ENCODE measurements at regions not wholly inside any gene's neighbourhood (a gene's known extent, or its start where the extent isn't known, plus 50 kb on each side); places are given as distances from the start of the nearest gene placed in this dataset.

DNA sequence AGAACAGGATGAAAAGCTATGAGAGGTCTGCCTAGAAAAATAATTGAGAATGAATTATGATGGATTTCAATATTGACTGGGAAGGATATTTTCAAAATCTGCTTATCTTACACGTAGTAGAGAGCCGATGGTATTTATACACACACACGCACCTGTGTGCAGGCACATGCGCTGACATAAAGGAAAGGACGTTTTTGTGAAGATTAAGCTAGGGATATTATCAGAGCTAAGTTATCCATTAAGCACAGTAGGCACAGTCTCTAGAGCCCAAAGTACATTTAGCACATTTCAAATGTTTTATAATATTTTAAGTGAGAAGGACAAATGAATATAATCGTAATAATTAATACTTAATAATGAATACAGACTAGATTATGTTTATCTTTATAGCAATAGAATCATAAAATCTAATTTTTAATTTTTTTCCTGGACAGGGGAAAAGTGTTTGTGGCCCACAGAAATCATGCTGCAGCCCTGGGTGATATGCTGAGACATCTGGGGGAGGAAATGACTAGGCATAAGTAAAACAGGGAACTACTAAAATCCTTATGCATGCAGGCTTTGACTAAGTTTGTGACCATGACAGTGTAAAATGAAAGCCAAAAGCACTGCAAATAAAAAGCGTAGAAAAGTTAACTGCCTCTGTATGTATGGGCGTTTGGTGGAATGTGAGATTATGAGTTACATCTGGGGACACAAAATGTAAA is 146.1 kb downstream of the KITLG start:
- H3K27me3 Mint-ChIP-seq, result no peaks in the 10 kb centered on the region
- H3K27ac Mint-ChIP-seq, result no peak overlapping the region
- peaks cover 0 to 8% (median 5%) of the 10 kb centered on the region in 3 donors for H3K9me3 Mint-ChIP-seq
- no peak overlapping the region for H3K4me3 Mint-ChIP-seq
- H3K36me3 Mint-ChIP-seq, result no peaks in the 10 kb centered on the region
- H3K4me1 Mint-ChIP-seq, result peaks cover 0 to 2% (median 0%) of the 10 kb centered on the region in 3 donors

DNA sequence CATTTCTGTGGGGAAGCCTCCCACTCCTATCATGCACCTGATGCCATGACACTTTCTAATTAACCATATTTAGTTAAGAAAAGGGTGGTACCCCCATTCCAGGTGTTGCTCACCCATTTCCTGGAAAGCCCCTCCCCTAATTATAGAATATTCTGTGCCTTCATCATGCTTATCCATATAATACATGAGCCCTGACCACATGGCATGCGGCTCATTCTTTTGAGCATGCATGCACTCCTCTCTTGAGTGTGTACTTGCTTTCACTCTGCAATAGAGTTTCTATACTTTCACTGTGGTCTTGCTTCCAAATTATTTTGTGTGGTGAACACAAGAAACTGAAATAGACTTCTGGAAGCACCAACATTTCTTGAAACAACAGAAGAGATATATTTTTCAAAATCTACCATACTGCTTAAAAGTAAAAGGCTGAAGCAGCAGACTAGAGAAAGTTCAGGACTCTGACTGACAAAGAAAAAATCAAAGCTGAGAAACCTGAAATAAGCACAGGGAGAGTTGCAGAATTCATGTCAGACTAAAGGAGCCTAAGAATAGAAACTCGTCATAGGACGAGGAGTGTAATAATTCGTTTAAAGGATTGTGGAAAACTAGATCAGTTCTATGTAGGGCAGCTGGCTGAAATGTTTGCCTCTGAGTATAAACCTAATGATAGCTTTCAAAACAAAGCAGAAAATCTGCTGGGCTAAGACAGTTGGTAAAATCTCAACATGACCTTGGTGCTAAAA is 144.8 kb downstream of the KITLG start:
- no peaks in the 10 kb centered on the region for H3K36me3 Mint-ChIP-seq
- no peak overlapping the region for H3K27ac Mint-ChIP-seq
- peaks cover 0 to 2% (median 0%) of the 10 kb centered on the region in 3 donors for H3K4me1 Mint-ChIP-seq
- no peaks in the 10 kb centered on the region for H3K27me3 Mint-ChIP-seq
- peaks cover 0 to 4% (median 4%) of the 10 kb centered on the region in 3 donors for H3K9me3 Mint-ChIP-seq
- H3K4me3 Mint-ChIP-seq, result no peak overlapping the region

DNA sequence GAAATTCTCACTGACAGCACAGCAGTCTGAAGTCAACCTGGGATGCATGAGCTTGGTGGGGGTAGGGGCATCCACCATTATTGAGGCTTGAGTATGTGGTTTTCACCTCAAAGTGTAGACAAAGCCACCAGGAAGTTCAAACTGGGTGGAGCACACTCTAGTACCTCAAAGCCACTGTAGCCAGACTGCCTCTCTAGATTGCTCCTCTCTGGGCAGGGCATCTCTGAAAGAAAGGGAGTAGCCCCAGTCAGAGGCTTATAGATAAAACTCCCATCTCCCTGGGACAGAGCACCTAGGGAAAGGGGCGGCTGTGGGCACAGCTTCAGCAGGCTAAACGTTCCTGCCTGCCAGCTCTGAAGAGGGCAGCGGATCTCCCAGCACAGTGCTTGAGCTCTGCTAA is 143.0 kb downstream of the KITLG start:
- Mint-ChIP-seq H3K4me3 (no peak overlapping the region), H3K9me3 (peaks cover 0 to 4% (median 4%) of the 10 kb centered on the region in 3 donors), H3K36me3 (no peaks in the 10 kb centered on the region), H3K27ac (no peak overlapping the region), H3K4me1 (no peaks in the 10 kb centered on the region), H3K27me3 (no peaks in the 10 kb centered on the region)

Measured in IgD-negative memory B cell (primary cell).